ENCODE measurements at regions not wholly inside any gene's neighbourhood (a gene's known extent, or its start where the extent isn't known, plus 50 kb on each side); places are given as distances from the start of the nearest gene placed in this dataset.

DNA sequence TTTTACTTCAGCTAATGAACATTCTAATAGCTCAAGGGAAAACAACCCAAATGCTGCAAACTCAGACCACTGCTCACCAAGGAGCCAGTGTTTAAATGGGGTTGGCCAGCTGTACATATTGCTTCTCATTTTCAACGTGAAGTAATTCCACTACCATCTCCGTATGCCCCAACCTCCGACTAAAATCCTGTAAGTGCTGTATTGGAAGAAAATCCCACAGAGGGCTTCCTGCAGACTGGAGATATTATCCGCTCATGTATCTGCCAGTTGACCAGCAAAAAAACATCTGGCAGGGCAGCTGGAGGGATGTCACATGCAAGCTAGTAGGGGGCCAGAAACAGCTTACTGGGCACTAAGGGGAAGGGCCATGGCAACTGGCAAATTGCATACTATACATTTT is 485.0 kb downstream of the SNAPC1 start:
- intact Hi-C loops (cut with DNase I), result no loop called here
- TF ChIP-seq, protein P1, sequence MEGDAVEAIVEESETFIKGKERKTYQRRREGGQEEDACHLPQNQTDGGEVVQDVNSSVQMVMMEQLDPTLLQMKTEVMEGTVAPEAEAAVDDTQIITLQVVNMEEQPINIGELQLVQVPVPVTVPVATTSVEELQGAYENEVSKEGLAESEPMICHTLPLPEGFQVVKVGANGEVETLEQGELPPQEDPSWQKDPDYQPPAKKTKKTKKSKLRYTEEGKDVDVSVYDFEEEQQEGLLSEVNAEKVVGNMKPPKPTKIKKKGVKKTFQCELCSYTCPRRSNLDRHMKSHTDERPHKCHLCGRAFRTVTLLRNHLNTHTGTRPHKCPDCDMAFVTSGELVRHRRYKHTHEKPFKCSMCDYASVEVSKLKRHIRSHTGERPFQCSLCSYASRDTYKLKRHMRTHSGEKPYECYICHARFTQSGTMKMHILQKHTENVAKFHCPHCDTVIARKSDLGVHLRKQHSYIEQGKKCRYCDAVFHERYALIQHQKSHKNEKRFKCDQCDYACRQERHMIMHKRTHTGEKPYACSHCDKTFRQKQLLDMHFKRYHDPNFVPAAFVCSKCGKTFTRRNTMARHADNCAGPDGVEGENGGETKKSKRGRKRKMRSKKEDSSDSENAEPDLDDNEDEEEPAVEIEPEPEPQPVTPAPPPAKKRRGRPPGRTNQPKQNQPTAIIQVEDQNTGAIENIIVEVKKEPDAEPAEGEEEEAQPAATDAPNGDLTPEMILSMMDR (IDR thresholded peaks at IDR 0.05), result no peak

DNA sequence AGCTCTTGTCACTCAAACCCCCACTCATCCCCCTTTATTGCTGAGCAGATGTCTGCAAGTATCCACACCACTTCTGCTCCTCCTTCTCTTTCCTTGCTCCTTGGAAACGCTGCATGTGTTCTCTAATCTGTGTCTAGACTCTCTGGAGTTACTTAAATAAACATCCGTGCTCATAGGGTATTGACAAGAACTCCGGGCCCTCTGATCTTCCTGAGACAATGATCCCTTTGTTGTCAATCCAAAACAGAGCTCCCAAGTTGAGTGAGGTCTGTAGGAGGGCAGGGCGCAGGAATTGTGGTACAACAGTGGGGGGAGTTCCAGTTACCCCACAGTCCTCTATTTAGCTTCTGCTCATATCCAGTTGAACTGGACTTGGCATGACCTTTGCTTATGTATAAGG is 489.0 kb downstream of the SNAPC1 start:
- Histone ChIP-seq H3K27ac (no peak overlapping the region), H3K4me1 (no peaks in the 10 kb centered on the region), H3K27me3 (peaks cover 0 to 4% (median 0%) of the 10 kb centered on the region in 7 donors), H3K36me3 (no peaks in the 10 kb centered on the region), H3K9me3 (no peaks in the 10 kb centered on the region), H3K4me3 (no peak overlapping the region)
- WGBS, 2 donors, result 34 to 35% methylated on average over 4 of the region's 4 CpGs
- TF ChIP-seq, protein P1 (IDR thresholded peaks at IDR 0.05), result no peak
- DNase-seq (no peak), ATAC-seq (no peak)
- intact Hi-C loops (cut with DNase I), result no loop called here

More for the DNA sequence above, 485.0 kb downstream of the SNAPC1 start:
- Histone ChIP-seq H3K27ac (no peak overlapping the region), H3K9me3 (peaks cover 0 to 8% (median 0%) of the 10 kb centered on the region in 11 donors), H3K27me3 (peaks cover 0 to 3% (median 0%) of the 10 kb centered on the region in 7 donors), H3K4me3 (no peak overlapping the region), H3K4me1 (no peaks in the 10 kb centered on the region), H3K36me3 (no peaks in the 10 kb centered on the region)
- no peak for DNase-seq
- ATAC-seq, result no peak
- 54 to 64% methylated on average over 4 of the region's 4 CpGs for whole genome bisulfite sequencing, 2 donors

DNA sequence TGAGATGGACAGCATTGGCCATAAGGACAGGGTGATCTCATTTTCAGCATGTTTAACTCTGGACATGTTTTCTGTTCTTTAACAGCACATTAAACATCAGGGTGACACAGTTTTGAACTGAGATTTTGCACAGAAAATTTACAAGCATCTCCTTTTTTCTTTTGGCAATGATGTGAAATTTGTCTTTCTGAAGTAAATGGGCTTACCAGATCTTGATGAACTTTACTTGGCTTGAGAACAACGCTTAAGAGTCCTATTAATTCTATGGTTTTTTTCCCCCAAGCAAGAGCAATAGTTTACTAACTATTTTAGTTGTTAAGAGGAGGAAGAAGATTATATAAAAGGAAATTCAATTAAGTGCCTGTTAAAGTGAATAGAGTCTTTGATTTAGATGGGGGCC is 491.0 kb downstream of the SNAPC1 start:
- H3K4me1 ChIP-seq, result no peaks in the 10 kb centered on the region
- 69 to 87% methylated on average over 1 of the region's 1 CpG for WGBS, 2 donors
- intact Hi-C loops (cut with DNase I), result no loop called here
- no peaks in the 10 kb centered on the region for H3K36me3 ChIP-seq
- TF ChIP-seq, protein P1 (IDR thresholded peaks at IDR 0.05), result no peak
- no peak for DNase-seq
- no peak overlapping the region for H3K27ac ChIP-seq
- ATAC-seq, result no peak
- peaks cover 0 to 4% (median 0%) of the 10 kb centered on the region in 7 donors for H3K27me3 ChIP-seq
- no peaks in the 10 kb centered on the region for H3K9me3 ChIP-seq
- no peak overlapping the region for H3K4me3 ChIP-seq

DNA sequence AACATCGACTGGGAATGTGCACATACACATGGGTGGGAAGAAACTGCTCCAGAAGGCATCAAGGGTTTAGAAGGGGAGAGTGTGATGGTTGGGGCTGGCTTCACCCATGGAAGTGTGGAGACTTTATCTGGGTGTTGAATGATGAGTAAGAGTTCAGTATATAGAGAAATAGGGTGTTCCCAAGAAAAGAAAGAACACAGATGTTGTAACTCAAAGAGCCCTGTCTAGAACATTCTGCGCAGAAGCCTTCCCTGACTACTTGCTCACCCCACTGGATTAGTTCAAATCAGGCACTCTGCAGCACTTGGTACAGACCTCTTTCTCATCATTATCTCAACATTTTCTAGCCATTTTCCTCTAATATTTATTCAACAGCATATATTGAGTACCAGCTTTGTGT is 491.7 kb downstream of the SNAPC1 start:
- no peak overlapping the region for H3K4me3 ChIP-seq
- H3K27me3 ChIP-seq, result peaks cover 0 to 4% (median 0%) of the 10 kb centered on the region in 7 donors
- H3K27ac ChIP-seq, result no peak overlapping the region
- DNase-seq, result no peak
- 68 to 73% methylated on average over 2 of the region's 2 CpGs for WGBS, 2 donors
- intact Hi-C loops (cut with DNase I), result no loop called here
- ATAC-seq, result no peak
- TF ChIP-seq, protein P1 (IDR thresholded peaks at IDR 0.05), result no peak
- H3K4me1 ChIP-seq, result no peaks in the 10 kb centered on the region
- no peaks in the 10 kb centered on the region for H3K9me3 ChIP-seq
- H3K36me3 ChIP-seq, result no peaks in the 10 kb centered on the region

Measured in heart right ventricle (tissue), 16 donors.